ENCODE measurements at regions not wholly inside any gene's neighbourhood (a gene's known extent, or its start where the extent isn't known, plus 50 kb on each side); places are given as distances from the start of the nearest gene placed in this dataset.

DNA sequence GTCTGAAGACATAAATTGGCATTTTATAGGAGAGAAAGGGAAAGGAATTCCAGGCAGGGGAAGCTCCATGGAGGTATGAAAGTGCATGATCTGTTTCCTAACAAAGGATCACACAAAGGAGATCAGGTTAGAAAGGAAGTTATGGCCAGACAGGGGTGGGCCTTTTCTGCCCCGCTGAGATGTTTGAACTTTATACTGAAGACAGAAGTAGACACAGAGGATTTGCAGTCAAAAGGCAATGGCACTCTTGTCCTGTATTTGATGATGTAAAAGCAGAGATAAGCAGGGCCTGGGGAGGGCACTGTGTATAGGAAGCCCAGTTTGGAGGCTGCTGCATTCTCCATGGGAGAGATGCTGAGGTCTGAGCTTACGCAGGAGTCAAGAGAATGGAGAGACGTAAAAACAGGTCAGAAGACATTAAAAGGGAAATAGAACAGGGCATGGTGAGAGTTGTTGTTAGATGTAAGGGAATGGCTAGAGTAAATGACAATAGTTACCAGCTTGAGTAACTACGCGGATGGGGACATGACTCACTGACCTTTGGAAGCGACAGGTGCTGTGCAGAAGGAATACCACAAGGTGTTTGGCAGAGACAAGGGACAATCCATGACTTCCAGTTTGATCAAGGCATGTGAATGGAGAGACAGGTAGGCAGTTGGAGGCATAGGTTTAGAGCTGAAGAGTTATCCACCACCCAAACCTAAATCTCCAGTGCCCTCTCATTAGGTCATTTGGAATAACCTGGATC is 190.6 kb upstream of the SASH1 start:
- no peak for TF ChIP-seq POLR2A (IDR thresholded peaks at IDR 0.05; ENCODE audit: low read length)
- TF ChIP-seq GATA1 (IDR thresholded peaks at IDR 0.05; ENCODE audit: low read depth, low read length) = no peak
